Psoas muscle (tissue), 7 donors: ENCODE measurements at regions not wholly inside any gene's neighbourhood (a gene's known extent, or its start where the extent isn't known, plus 50 kb on each side); places are given as distances from the start of the nearest gene placed in this dataset.

ENCODE experiments used
- ATAC-seq, 4 donors: fragments of 200-7000 bp; cut with Tn5 transposase; one replicate each; pipeline ENCODE4 v1.9.1; 2020; ENCODE audit warnings: moderate library complexity in 3 of 4, mild to moderate bottlenecking in 2 of 4
- DNase-seq, 2 donors: peaks; one replicate each; pipeline ENCODE4 v3.0.0-alpha.2; 2020
- H3K27ac ChIP-seq: fragments of 200-600 bp; one replicate; pipeline ENCODE4 v1.8.0; 2022
- H3K27me3 ChIP-seq, 3 donors: fragments of 200-600 bp in 1 of 3; one replicate each; pipeline versions ENCODE4 v1.6.1 to v1.8.0; 2013 to 2022; ENCODE audit warnings: low read length in 2 of 3, mild to moderate bottlenecking in 2 of 3, moderate library complexity in 1 of 3; ENCODE audit not compliant: insufficient read depth in 3 of 3
- H3K36me3 ChIP-seq, 2 donors: fragments of 200-600 bp in 1 of 2; one replicate each; pipeline versions ENCODE4 v1.6.1 to v1.8.0; 2013 to 2022; ENCODE audit warnings: low read depth in 1 of 2, mild to moderate bottlenecking in 1 of 2, moderate library complexity in 1 of 2; ENCODE audit not compliant: insufficient read depth in 1 of 2
- H3K4me1 ChIP-seq: fragments of 200-600 bp; one replicate; pipeline ENCODE4 v1.8.0; 2022
- H3K4me3 ChIP-seq: fragments of 200-600 bp; one replicate; pipeline ENCODE4 v1.8.0; 2022; ENCODE audit warnings: mild to moderate bottlenecking
- H3K9me3 ChIP-seq: fragments of 200-600 bp; one replicate; pipeline ENCODE4 v1.8.0; 2022
- CTCF ChIP-seq: fragments of 200-600 bp; IDR thresholded peaks from one replicate; pipeline ENCODE4 v1.8.0; 2022; ENCODE audit warnings: antibody characterized with exemption
- WGBS, 3 donors: extraction: QIAGEN DNeasy Blood & Tissue Kit; methylation state at CpG; one replicate each; pipeline versions ENCODE4 v1.1.6 to v1.1.7; 2013; 5-methylcytosine and 5-hydroxymethylcytosine counted together
- intact Hi-C, 2 donors: fragments of 100-400 bp; cut with DNase I; formaldehyde crosslinking; loops; one replicate each; pipeline versions ENCODE4 v1.11.0 to v1.14.2; 2022
- donor health status: healthy with polysubstance abuse.
- donor health status: DM: no; HTN: no; CAD: no; lungs with moderate emphysema.
- donor health status: Bipolar disorder and iron deficiency.
- donor health status: healthy.
- donor health status: DM: yes; HTN: yes; CAD: no.
- donor health status: DM: no; HTN: no; CAD: no.
- donor health status: DM: yes; HTN: yes; CAD: no.

DNA sequence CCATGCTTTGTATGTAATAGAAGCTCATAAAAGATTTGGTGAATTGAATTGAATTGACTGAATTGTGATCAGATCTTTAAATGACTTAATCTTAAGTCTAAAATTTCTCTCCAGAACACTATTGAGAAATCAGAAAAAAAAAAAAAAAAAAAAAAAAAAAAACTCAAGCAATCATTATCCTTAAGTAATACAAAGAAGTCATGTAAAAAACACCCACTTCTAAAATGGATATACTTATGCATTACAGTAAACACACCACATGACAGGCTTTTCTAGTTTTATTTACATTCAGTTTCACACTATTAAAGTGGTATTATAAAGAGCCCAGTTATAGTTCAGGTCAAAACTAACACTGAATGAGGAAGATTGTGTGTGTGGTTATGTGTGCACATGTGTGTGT lies 84.9 kb upstream of the GLS start:
- no peak for ATAC-seq
- no peaks in the 10 kb centered on the region for H3K9me3 ChIP-seq
- peaks cover 0 to 2% (median 0%) of the 10 kb centered on the region in 3 donors for H3K27me3 ChIP-seq
- H3K4me3 ChIP-seq = no peak overlapping the region
- H3K27ac ChIP-seq = no peak overlapping the region
- DNase-seq = no peak
- H3K36me3 ChIP-seq = no peaks in the 10 kb centered on the region
- peaks cover 7% of the 10 kb centered on the region for H3K4me1 ChIP-seq
- intact Hi-C loops = no loop called here
- TF ChIP-seq CTCF = no peak

DNA sequence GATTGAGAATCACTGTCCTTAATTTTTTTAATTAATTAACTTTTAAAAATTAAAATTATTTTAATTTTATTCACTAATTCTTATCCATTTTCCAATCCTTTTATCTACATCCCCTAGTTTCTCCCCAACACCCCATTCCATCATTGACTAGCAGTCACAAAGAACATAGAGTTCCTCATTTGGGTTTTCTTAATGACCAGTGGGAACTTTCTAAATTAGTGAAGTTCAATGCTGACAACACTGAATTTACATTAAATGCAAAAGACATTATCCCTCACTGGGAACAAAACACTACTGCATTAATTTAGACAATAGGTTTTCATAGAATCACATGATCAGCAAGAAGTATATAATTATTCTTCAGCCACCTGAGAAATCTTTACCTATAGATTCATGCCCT lies 80.6 kb upstream of the GLS start:
- Histone ChIP-seq H3K4me1 (no peaks in the 10 kb centered on the region), H3K27me3 (peaks cover 0 to 2% (median 0%) of the 10 kb centered on the region in 3 donors), H3K36me3 (no peaks in the 10 kb centered on the region), H3K9me3 (no peaks in the 10 kb centered on the region), H3K4me3 (no peak overlapping the region), H3K27ac (no peak overlapping the region)
- DNase-seq (no peak), ATAC-seq (no peak)
- no peak for TF ChIP-seq CTCF
- intact Hi-C loops = loop anchor here in 1 of 2 donors (10.0 kb wide), 1 partner anchor 415 kb away; no protein-coding TSS in a partner anchor

GRCh38 chr2:190800528-190800927 lies 80.1 kb upstream of the GLS start:
- no peaks in the 10 kb centered on the region for H3K36me3 ChIP-seq
- 86 to 94% (median 93%) methylated on average over 1 of the region's 1 CpG for WGBS, 3 donors
- peaks cover 0 to 2% (median 0%) of the 10 kb centered on the region in 3 donors for H3K27me3 ChIP-seq
- no peak overlapping the region for H3K27ac ChIP-seq
- DNase-seq (no peak), ATAC-seq (no peak)
- intact Hi-C loops = loop anchor here in 1 of 2 donors (10.0 kb wide), 1 partner anchor 416 kb away; no protein-coding TSS in a partner anchor
- no peak for TF ChIP-seq CTCF
- no peaks in the 10 kb centered on the region for H3K9me3 ChIP-seq
- H3K4me3 ChIP-seq = no peak overlapping the region
- no peaks in the 10 kb centered on the region for H3K4me1 ChIP-seq

DNA sequence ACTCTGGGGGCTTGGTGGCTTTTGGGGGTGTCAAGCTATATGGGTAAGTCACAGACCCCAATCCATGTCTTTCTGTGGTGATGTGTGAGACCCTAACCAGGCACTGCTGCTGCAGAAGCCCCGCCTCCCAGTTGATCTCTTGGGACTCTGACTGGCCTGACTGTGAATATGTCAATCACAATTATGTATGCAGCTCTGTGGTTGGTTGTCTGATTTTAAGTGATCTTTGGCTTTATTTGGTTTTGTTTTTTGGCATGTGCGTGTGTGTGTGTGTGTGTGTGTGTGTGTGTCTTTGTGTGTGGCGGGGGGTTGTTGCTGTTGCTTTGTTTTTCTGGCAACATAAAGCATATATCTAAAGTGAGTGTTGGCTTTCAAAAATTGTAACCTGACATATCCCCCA lies 78.5 kb upstream of the GLS start:
- no peak overlapping the region for H3K27ac ChIP-seq
- H3K4me1 ChIP-seq = no peaks in the 10 kb centered on the region
- DNase-seq (no peak), ATAC-seq (no peak)
- WGBS, 3 donors = 77 to 84% (median 84%) methylated on average over 3 of the region's 3 CpGs
- H3K36me3 ChIP-seq = no peaks in the 10 kb centered on the region
- no peak overlapping the region for H3K4me3 ChIP-seq
- no peaks in the 10 kb centered on the region for H3K9me3 ChIP-seq
- intact Hi-C loops = loop anchor here in 1 of 2 donors (10.0 kb wide), 1 partner anchor 417 kb away; no protein-coding TSS in a partner anchor
- H3K27me3 ChIP-seq = no peaks in the 10 kb centered on the region
- no peak for TF ChIP-seq CTCF

DNA sequence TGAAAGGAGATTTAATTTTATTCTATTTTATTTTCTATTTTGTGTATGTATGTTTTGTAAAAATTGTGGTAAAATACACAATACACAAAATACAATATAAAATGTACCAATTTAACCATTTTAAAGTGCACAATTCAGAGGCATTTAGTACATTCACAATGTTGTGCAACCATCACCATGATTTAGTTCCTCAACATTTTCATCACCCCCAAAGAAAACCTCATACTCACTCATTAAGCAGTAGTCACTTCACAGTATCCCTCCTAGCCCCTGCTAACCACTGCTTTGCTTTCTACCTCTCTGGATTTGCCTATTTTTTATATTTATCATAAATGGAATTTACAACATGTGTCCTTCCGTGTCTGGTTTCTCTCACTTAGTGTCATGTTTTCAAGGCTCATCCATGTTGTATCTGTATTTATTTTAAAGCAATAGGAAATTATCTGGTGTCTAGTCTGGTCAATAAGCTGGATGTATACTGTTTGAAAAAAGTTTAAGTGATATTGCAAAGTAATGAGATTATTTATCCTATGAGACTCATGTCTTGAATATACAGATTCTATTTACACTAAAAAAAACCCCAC lies 77.9 kb upstream of the GLS start:
- Histone ChIP-seq H3K4me3 (no peak overlapping the region), H3K36me3 (no peaks in the 10 kb centered on the region), H3K27ac (no peak overlapping the region), H3K9me3 (no peaks in the 10 kb centered on the region), H3K27me3 (no peaks in the 10 kb centered on the region), H3K4me1 (no peaks in the 10 kb centered on the region)
- no peak for DNase-seq
- TF ChIP-seq CTCF = no peak
- no peak for ATAC-seq
- intact Hi-C loops = loop anchor here in 1 of 2 donors (10.0 kb wide), 1 partner anchor 418 kb away; no protein-coding TSS in a partner anchor
- 69 to 83% (median 71%) methylated on average over 1 of the region's 1 CpG for WGBS, 3 donors
